H9 (cell line): ENCODE measurements at regions not wholly inside any gene's neighbourhood (a gene's known extent, or its start where the extent isn't known, plus 50 kb on each side); places are given as distances from the start of the nearest gene placed in this dataset.

Experiments
- DNase-seq: peaks from one replicate; pipeline ENCODE4 v3.0.0-alpha.2; 2017
- H2AFZ ChIP-seq: one replicate; pipeline ENCODE4 v1.6.1; 2013; ENCODE audit warnings: mild to moderate bottlenecking, low read length, control low read depth, moderate library complexity
- H2AK5ac ChIP-seq: 2 replicates; pipeline ENCODE4 v1.6.1; 2013; ENCODE audit warnings: low read length, control low read depth, mixed read lengths; ENCODE audit not compliant: insufficient read length
- H2BK120ac ChIP-seq: one replicate; pipeline ENCODE4 v1.6.1; 2013; ENCODE audit warnings: low read depth, mild to moderate bottlenecking, low read length, control low read depth, inconsistent platforms; ENCODE audit not compliant: poor library complexity, severe bottlenecking
- H2BK12ac ChIP-seq: 2 replicates; pipeline ENCODE4 v1.6.1; 2013; ENCODE audit warnings: low read length, control low read depth, mixed read lengths, low read depth; ENCODE audit not compliant: insufficient read length
- H2BK15ac ChIP-seq: 2 replicates; pipeline ENCODE4 v1.6.1; 2013; ENCODE audit warnings: low read depth, low read length, control low read depth
- H2BK20ac ChIP-seq: one replicate; pipeline ENCODE4 v1.6.1; 2013; ENCODE audit warnings: low read depth, mild to moderate bottlenecking, low read length, control low read depth, inconsistent platforms; ENCODE audit not compliant: poor library complexity, severe bottlenecking
- H2BK5ac ChIP-seq: 2 replicates; pipeline ENCODE4 v1.6.1; 2013; ENCODE audit warnings: low read length, control low read depth, mixed read lengths; ENCODE audit not compliant: insufficient read length
- H3K14ac ChIP-seq: 2 replicates; pipeline ENCODE4 v1.6.1; 2013; ENCODE audit warnings: low read length, control low read depth; ENCODE audit not compliant: insufficient read depth
- H3K18ac ChIP-seq: 2 replicates; pipeline ENCODE4 v1.6.1; 2013; ENCODE audit warnings: low read depth, mild to moderate bottlenecking, mixed read lengths, low read length, control low read depth; ENCODE audit not compliant: insufficient read length
- H3K23ac ChIP-seq: 2 replicates; pipeline ENCODE4 v1.6.1; 2013; ENCODE audit warnings: low read length, control low read depth, mixed read lengths, low read depth; ENCODE audit not compliant: insufficient read length
- H3K23me2 ChIP-seq: 2 replicates; pipeline ENCODE4 v1.6.1; 2013; ENCODE audit warnings: low read depth, mild to moderate bottlenecking, mixed read lengths, low read length, control low read depth; ENCODE audit not compliant: insufficient read length, poor library complexity, severe bottlenecking
- H3K27ac ChIP-seq: 2 replicates; pipeline ENCODE4 v1.5.1; 2013; ENCODE audit warnings: low read length, control low read depth, mixed read lengths, low read depth; ENCODE audit not compliant: insufficient read length
- H3K27me3 ChIP-seq: 2 replicates; pipeline ENCODE4 v1.6.1; 2013; ENCODE audit warnings: low read length, control low read depth, inconsistent platforms; ENCODE audit not compliant: insufficient read depth
- H3K4ac ChIP-seq: 2 replicates; pipeline ENCODE4 v1.6.1; 2013; ENCODE audit warnings: low read depth, mild to moderate bottlenecking, control low read depth, inconsistent platforms, low read length, moderate library complexity
- H3K4me1 ChIP-seq: 2 replicates; pipeline ENCODE4 v1.6.1; 2013; ENCODE audit warnings: low read length, control low read depth, inconsistent platforms; ENCODE audit not compliant: insufficient read depth
- H3K4me2 ChIP-seq: 2 replicates; pipeline ENCODE4 v1.6.1; 2013; ENCODE audit warnings: low read length, control low read depth, mixed read lengths; ENCODE audit not compliant: insufficient read length, insufficient read depth
- H3K56ac ChIP-seq: 2 replicates; pipeline ENCODE4 v1.6.1; 2013; ENCODE audit warnings: low read depth, mild to moderate bottlenecking, mixed read lengths, low read length, control low read depth; ENCODE audit not compliant: insufficient read length
- H3K79me1 ChIP-seq: 2 replicates; pipeline ENCODE4 v1.6.1; 2013; ENCODE audit warnings: low read depth, mild to moderate bottlenecking, moderate library complexity, low read length, control low read depth, inconsistent platforms; ENCODE audit not compliant: insufficient read depth, poor library complexity, severe bottlenecking
- H3K79me2 ChIP-seq: 2 replicates; pipeline ENCODE4 v1.6.1; 2013; ENCODE audit warnings: low read length, control low read depth, inconsistent platforms; ENCODE audit not compliant: insufficient read depth
- H3K9ac ChIP-seq: 2 replicates; pipeline ENCODE4 v1.6.1; 2013; ENCODE audit warnings: low read length, control low read depth, mixed read lengths; ENCODE audit not compliant: insufficient read length; ENCODE audit errors: extremely low read depth
- H3K9me3 ChIP-seq: one replicate; pipeline ENCODE4 v1.6.1; 2013; ENCODE audit warnings: low read depth, low read length, inconsistent platforms; ENCODE audit not compliant: control insufficient read depth
- H3T11ph ChIP-seq: one replicate; pipeline ENCODE4 v1.6.1; 2013; ENCODE audit warnings: mild to moderate bottlenecking, low read length, control low read depth, inconsistent platforms
- H4K20me1 ChIP-seq: one replicate; pipeline ENCODE4 v1.6.1; 2013; ENCODE audit not compliant: control insufficient read depth, insufficient read length, insufficient read depth
- H4K5ac ChIP-seq: 2 replicates; pipeline ENCODE4 v1.6.1; 2013; ENCODE audit warnings: low read depth, mild to moderate bottlenecking, mixed read lengths, low read length, control low read depth; ENCODE audit not compliant: insufficient read length
- H4K8ac ChIP-seq: replicated peaks from 2 replicates; pipeline ENCODE4 v1.6.1; 2013; ENCODE audit warnings: low read length, control low read depth, mixed read lengths, low read depth; ENCODE audit not compliant: insufficient read length
- H4K91ac ChIP-seq: 2 replicates; pipeline ENCODE4 v1.6.1; 2013; ENCODE audit warnings: low read depth, mild to moderate bottlenecking, moderate library complexity, mixed read lengths, low read length, control low read depth; ENCODE audit not compliant: insufficient read length
- H3K27ac Mint-ChIP-seq, 3 experiments: 2 replicates in 2 of 3; 3 replicates in 1 of 3; pipeline ENCODE4 v1.8.0; 2020 to 2021; ENCODE audit warnings: mixed read lengths in 3 of 3, mild to moderate bottlenecking in 1 of 3, moderate library complexity in 1 of 3
- H3K27me3 Mint-ChIP-seq: 2 replicates; pipeline ENCODE4 v1.8.0; 2021; ENCODE audit warnings: low read depth, mild to moderate bottlenecking, moderate library complexity, mixed read lengths
- H3K36me3 Mint-ChIP-seq, 3 experiments: 2 replicates in 2 of 3; 3 replicates in 1 of 3; pipeline ENCODE4 v1.8.0; 2020 to 2021; ENCODE audit warnings: low read depth in 3 of 3, mixed read lengths in 3 of 3; ENCODE audit not compliant: insufficient read depth in 1 of 3
- H3K4me1 Mint-ChIP-seq, 2 experiments: 2 replicates each; pipeline ENCODE4 v1.8.0; 2020; ENCODE audit warnings: mixed read lengths in 2 of 2
- H3K4me3 Mint-ChIP-seq, 2 experiments: 2 replicates in 1 of 2; 3 replicates in 1 of 2; pipeline ENCODE4 v1.8.0; 2020 to 2021; ENCODE audit warnings: mild to moderate bottlenecking in 2 of 2, mixed read lengths in 2 of 2, moderate library complexity in 1 of 2
- H3K9me3 Mint-ChIP-seq, 2 experiments: 2 replicates in 1 of 2; 3 replicates in 1 of 2; pipeline ENCODE4 v1.8.0; 2020; ENCODE audit warnings: mild to moderate bottlenecking in 2 of 2, mixed read lengths in 2 of 2, moderate library complexity in 1 of 2
- CTCF ChIP-seq: fragments of 200-600 bp; sonication (generic); conservative IDR thresholded peaks from 3 replicates; pipeline ENCODE4 v1.8.0; 2021; ENCODE audit warnings: antibody characterized with exemption, mild to moderate bottlenecking
- WGBS: extraction: QIAGEN DNeasy Blood & Tissue Kit; methylation state at CpG from one replicate; pipeline ENCODE4 v1.1.7; 2013; ENCODE audit warnings: missing lambda C conversion rate, low lambda C conversion rate, mixed read lengths; ENCODE audit not compliant: insufficient read length; ENCODE audit errors: extremely low coverage; 5-methylcytosine and 5-hydroxymethylcytosine counted together

- no peaks in the 10 kb centered on the region for H4K20me1 ChIP-seq
- H2AK5ac ChIP-seq = no peak overlapping the region
- H3K36me3 Mint-ChIP-seq = no peaks in the 10 kb centered on the region
- no peaks in the 10 kb centered on the region for H3K4me1 Mint-ChIP-seq
- H2BK15ac ChIP-seq = no peak overlapping the region
- no peaks in the 10 kb centered on the region for H3K4me1 ChIP-seq
- H3K4me2 ChIP-seq = no peak overlapping the region
- H3K27ac Mint-ChIP-seq = no peak overlapping the region
- no peak overlapping the region for H3K23ac ChIP-seq
- no peaks in the 10 kb centered on the region for H3K79me1 ChIP-seq
- no peak overlapping the region for H3K56ac ChIP-seq
- H3K9ac ChIP-seq = no peak overlapping the region
- no peaks in the 10 kb centered on the region for H3K79me2 ChIP-seq
- DNase-seq = no peak
- H3K27me3 Mint-ChIP-seq = no peaks in the 10 kb centered on the region
- no peak overlapping the region for H4K91ac ChIP-seq
- no peak overlapping the region for H3T11ph ChIP-seq
- H3K9me3 Mint-ChIP-seq = no peaks in the 10 kb centered on the region; a peak in 1 of 5 replicates
- TF ChIP-seq CTCF = no peak
- H4K8ac ChIP-seq = no peak overlapping the region
- H3K18ac ChIP-seq = no peak overlapping the region
- H3K4ac ChIP-seq = no peak overlapping the region
- H3K4me3 Mint-ChIP-seq = no peak overlapping the region
- H2BK120ac ChIP-seq = no peak overlapping the region
- H3K27me3 ChIP-seq = no peaks in the 10 kb centered on the region
- no peak overlapping the region for H2BK20ac ChIP-seq
- no peak overlapping the region for H4K5ac ChIP-seq
- no peak overlapping the region for H2BK5ac ChIP-seq
- H3K14ac ChIP-seq = no peak overlapping the region
- no peak overlapping the region for H3K27ac ChIP-seq
- H2AFZ ChIP-seq = no peak overlapping the region
- H2BK12ac ChIP-seq = no peak overlapping the region
- WGBS = no CpG with 5 or more reads among the region's 1 CpG
- H3K23me2 ChIP-seq = no peaks in the 10 kb centered on the region
- no peaks in the 10 kb centered on the region for H3K9me3 ChIP-seq
Measured at GRCh38 chr20:7348253-7348652, 580.8 kb downstream of the BMP2 start.
